Coronary artery (tissue), 2 donors: ENCODE measurements at regions not wholly inside any gene's neighbourhood (a gene's known extent, or its start where the extent isn't known, plus 50 kb on each side); places are given as distances from the start of the nearest gene placed in this dataset.
A peak's percentile ranks its signal among the peaks of the same experiment; 100 is the strongest.

Experiments used
- DNase-seq: peaks from one replicate; pipeline ENCODE4 v3.0.0-alpha.2; 2017; ENCODE audit warnings: low spot score
- H3K27ac ChIP-seq, 2 donors: fragments of 200-600 bp; sonication (generic); one replicate each; pipeline ENCODE4 v1.5.1; 2016 to 2019
- H3K4me3 ChIP-seq: fragments of 200-600 bp; sonication (generic); 2 replicates; pipeline ENCODE4 v1.5.1; 2016; ENCODE audit warnings: mild to moderate bottlenecking, moderate library complexity
- TF ChIP-seq, protein P1 (sequence below): fragments of 200-600 bp; sonication (generic); IDR thresholded peaks from one replicate; pipeline ENCODE4 v1.5.1; 2019; ENCODE audit warnings: antibody characterized with exemption

DNA sequence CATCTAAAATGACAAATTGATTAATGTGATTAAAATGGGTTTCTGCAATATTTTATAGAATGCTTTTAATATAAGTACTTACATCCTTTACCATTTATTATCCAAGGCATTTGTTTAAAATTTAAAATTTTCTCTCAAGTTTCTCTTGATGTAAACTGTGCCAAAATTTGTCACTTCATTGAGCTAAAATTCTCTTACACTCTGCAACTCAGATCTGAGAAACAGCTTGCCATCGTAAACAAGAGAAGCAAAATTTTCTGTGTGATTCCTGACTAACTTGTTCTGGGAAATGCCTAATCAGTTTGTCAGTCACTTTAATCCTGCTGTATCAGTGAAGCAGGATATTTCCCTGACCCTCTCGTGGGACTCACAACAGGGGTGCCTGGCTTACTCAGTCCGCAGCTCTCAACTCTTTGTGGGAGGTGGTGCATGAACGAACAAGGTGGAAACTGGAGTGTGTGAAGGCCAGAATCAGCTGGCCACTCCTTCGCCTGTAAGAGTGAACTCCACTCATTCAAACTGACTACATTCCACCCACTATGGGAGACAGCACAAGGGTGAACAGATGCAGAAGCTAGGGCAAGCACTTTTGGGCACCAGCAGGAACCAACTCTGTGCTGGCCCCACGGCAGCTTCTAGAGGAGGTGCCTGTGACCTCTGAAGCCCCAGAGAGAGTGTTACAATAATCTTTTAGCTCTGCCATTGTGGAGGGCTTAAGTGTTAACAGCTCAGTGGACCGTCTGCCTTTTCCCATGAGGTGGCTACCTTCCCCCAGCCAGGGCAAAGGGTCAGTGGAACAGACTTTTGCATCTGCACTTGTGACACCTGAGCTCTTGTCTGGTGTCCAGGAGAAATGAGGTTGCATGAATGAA, 349.4 kb downstream of the FAT4 start:
- Histone ChIP-seq H3K27ac (no peak overlapping the region), H3K4me3 (no peak overlapping the region)
- DNase-seq, result no peak
- TF ChIP-seq, protein P1, sequence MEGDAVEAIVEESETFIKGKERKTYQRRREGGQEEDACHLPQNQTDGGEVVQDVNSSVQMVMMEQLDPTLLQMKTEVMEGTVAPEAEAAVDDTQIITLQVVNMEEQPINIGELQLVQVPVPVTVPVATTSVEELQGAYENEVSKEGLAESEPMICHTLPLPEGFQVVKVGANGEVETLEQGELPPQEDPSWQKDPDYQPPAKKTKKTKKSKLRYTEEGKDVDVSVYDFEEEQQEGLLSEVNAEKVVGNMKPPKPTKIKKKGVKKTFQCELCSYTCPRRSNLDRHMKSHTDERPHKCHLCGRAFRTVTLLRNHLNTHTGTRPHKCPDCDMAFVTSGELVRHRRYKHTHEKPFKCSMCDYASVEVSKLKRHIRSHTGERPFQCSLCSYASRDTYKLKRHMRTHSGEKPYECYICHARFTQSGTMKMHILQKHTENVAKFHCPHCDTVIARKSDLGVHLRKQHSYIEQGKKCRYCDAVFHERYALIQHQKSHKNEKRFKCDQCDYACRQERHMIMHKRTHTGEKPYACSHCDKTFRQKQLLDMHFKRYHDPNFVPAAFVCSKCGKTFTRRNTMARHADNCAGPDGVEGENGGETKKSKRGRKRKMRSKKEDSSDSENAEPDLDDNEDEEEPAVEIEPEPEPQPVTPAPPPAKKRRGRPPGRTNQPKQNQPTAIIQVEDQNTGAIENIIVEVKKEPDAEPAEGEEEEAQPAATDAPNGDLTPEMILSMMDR, result no peak

DNA sequence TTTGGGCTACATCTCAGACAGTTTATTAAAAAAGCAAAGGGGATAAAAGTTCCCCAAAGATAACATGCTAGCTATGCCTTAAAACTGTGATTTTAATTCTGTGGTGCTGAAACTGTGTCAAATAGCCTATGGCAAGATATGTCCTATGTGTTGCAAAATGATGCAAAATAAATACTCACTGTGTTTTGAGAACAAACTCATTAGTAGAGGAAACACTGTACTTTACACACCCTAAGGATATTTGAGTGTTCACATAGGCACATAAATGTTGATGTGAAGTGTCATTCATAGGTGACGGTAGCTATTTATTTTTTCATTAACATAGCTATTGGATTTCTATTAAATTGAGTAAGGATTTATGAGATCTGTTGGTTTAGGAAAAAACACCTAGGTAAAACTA, 351.9 kb downstream of the FAT4 start:
- Histone ChIP-seq H3K4me3 (no peak overlapping the region), H3K27ac (no peak overlapping the region)
- TF ChIP-seq, protein P1, result no peak
- no peak for DNase-seq

DNA sequence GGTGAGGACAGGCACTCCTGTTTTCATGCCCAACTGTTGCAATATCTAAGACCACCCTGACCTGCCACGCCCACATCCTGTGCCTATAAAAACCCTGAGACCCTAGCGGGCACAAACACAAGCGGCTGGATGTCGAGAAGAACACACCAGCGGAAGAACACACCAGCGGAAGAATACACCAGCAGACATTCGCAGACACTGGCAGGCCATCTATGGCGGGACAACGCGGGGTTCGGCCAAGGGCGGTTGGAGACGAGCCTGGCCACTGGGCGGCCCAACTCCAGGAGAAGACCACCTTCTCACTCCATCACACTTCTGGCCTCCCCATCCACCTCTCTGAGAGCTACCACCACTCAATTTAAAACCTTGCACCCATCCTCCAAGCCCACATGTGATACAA, 361.4 kb downstream of the FAT4 start:
- TF ChIP-seq, protein P1, result no peak
- no peak overlapping the region for H3K4me3 ChIP-seq
- no peak overlapping the region for H3K27ac ChIP-seq
- DNase-seq, result no peak

DNA sequence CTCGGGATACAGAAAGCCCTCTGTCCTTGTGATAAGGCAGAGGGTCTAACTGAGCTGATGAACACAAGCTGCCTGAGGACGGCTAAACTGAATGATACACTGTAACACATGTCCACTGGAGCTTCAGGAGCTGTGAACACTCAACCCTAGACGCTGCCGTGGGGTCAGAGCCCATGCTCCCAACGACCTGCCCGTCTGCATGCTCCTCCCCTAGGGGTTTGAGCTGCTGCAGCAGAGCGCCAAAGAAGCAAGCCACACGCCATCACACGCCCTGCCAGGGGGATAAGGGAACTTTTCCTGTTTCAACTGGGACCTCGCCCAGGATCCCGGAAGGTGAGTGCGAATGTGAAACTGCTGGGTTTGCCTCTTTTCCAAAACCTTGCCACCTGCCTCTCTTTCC, 361.8 kb downstream of the FAT4 start:
- no peak overlapping the region for H3K4me3 ChIP-seq
- DNase-seq, result peak; percentile 57
- TF ChIP-seq, protein P1, result no peak
- H3K27ac ChIP-seq, result no peak overlapping the region

DNA sequence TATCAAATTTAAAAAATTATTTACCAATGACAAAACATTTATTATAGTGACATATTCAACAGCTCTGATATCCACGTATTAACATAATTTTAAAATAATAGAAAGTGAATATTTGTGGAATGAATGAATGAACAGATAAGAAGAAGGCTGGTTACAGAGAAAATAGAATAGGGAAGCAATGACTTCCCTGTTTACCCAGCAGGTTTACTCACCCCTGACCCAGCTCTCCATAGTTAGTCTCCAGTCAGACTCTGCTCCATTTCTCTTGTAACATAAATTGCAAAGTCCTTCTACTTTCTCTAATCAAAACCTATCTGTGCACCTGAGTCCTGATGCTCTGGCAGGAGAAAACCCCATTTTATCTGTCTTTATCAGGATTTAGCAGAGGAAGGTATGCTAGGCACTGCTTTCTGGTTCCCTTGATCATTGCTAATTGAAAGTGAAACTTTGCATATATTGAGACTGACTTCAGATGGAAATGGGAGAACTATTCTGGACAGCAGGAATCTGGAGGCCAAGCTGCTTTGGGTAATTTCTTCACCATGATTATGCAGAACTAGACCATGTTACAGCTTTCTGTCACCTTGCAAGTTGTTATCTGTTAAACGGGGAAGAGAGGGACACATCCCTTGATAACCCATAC, 363.0 kb downstream of the FAT4 start:
- no peak overlapping the region for H3K27ac ChIP-seq
- no peak for DNase-seq
- TF ChIP-seq, protein P1, result no peak
- H3K4me3 ChIP-seq, result no peak overlapping the region

DNA sequence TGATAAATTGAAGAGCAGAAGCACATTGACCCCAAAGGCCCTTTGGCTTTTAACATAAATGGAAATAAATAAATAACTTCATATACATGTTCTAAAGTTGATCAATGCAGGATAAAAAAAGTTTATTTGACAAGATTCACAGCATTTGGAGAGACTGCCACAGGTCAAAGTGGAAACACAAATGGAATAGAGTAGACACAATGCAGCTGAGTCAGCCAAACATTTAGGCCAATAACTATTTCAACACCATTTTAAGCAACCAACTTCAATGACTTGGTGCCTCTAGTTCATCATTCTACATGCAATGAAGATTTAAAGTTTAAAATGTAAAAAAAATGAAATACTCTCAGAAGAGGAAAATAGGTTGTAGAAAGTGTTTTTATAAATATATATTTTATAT, 365.2 kb downstream of the FAT4 start:
- Histone ChIP-seq H3K4me3 (no peak overlapping the region), H3K27ac (no peak overlapping the region)
- TF ChIP-seq, protein P1, result no peak
- DNase-seq, result no peak

DNA sequence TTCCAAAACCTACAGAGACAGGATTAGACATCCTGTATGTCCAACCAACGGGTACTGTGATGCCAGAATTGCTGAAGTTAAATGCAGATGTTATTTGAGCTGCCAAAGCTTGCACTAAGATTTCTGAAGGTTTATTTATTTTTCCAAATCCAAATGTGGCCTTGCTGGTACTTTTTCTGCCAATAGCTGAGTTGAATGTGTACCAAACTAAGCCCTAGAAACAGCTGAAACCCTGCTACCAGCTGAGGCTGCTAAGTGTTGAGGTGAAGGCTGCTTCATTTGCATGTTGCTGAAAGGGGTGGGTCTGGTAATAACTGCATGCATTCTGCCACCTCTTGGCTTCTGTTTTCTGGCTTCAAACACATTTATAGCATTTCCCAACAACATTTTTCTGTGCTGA, 366.5 kb downstream of the FAT4 start:
- TF ChIP-seq, protein P1, result no peak
- DNase-seq, result no peak
- H3K4me3 ChIP-seq, result peak overlapping the region; percentile 41

More for the DNA sequence above, 366.5 kb downstream of the FAT4 start:
- no peak overlapping the region for H3K27ac ChIP-seq
